Right lobe of liver (tissue), 6 donors: ENCODE measurements at regions not wholly inside any gene's neighbourhood (a gene's known extent, or its start where the extent isn't known, plus 50 kb on each side); places are given as distances from the start of the nearest gene placed in this dataset.
A peak's percentile ranks its signal among the peaks of the same experiment; 100 is the strongest.

Experiments
- ATAC-seq, 4 donors: fragments of 200-7000 bp; cut with Tn5 transposase; one replicate each; pipeline ENCODE4 v1.9.1; 2020; ENCODE audit warnings: mild to moderate bottlenecking in 4 of 4, moderate library complexity in 4 of 4
- DNase-seq, 3 donors: peaks; one replicate each; pipeline ENCODE4 v3.0.0-alpha.2; 2020
- H3K27ac ChIP-seq, 3 donors: fragments of 200-600 bp; one replicate each; pipeline ENCODE4 v1.8.0; 2022
- H3K27me3 ChIP-seq, 2 donors: fragments of 200-600 bp; one replicate each; pipeline ENCODE4 v1.8.0; 2022
- H3K36me3 ChIP-seq, 4 donors: fragments of 200-600 bp; sonication (generic) in 1 of 4; one replicate each; pipeline versions ENCODE4 v1.5.1 to v1.8.0; 2017 to 2022; ENCODE audit warnings: control low read depth in 1 of 4
- H3K4me1 ChIP-seq, 4 donors: fragments of 200-600 bp; sonication (generic) in 1 of 4; one replicate each; pipeline versions ENCODE4 v1.5.1 to v1.8.0; 2017 to 2022; ENCODE audit warnings: control low read depth in 1 of 4
- H3K4me3 ChIP-seq, 3 donors: fragments of 200-600 bp; one replicate each; pipeline ENCODE4 v1.8.0; 2022
- H3K9me3 ChIP-seq, 4 donors: fragments of 200-600 bp; sonication (generic) in 1 of 4; one replicate each; pipeline versions ENCODE4 v1.5.1 to v1.8.0; 2017 to 2022; ENCODE audit warnings: control low read depth in 1 of 4
- POLR2A ChIP-seq: fragments of 450-650 bp; IDR thresholded peaks from one replicate; pipeline ENCODE4 v1.6.1; 2017; ENCODE audit warnings: antibody characterized with exemption, mild to moderate bottlenecking
- WGBS: methylation state at CpG from one replicate; pipeline ENCODE4 v1.1.6; 2018; ENCODE audit warnings: low coverage, low lambda C conversion rate; ENCODE audit not compliant: insufficient coverage; ENCODE audit errors: missing lambda C conversion rate; 5-methylcytosine and 5-hydroxymethylcytosine counted together
- intact Hi-C, 2 donors: fragments of 100-400 bp; cut with DNase I; formaldehyde crosslinking; loops; one replicate each; pipeline versions ENCODE4 v1.11.2 to v1.14.1; 2022
- TF ChIP-seq, protein P1 (sequence below), 4 donors: fragments of 200-600 bp in 3 of 4; fragments of 450-650 bp in 1 of 4; IDR thresholded peaks; one replicate each; pipeline versions ENCODE4 v1.5.1 to v1.8.0; 2016 to 2022; ENCODE audit warnings: antibody characterized with exemption in 4 of 4, mild to moderate bottlenecking in 2 of 4
- donor health status: DM: no; HTN: yes; CAD: no.
- donor health status: DM: no; HTN: no; CAD: no.
- donor health status: DM: no; HTN: no; CAD: no.
- donor health status: DM: no; HTN: yes; CAD: no.
- donor health status: DM: no; HTN: yes; CAD: no.

DNA sequence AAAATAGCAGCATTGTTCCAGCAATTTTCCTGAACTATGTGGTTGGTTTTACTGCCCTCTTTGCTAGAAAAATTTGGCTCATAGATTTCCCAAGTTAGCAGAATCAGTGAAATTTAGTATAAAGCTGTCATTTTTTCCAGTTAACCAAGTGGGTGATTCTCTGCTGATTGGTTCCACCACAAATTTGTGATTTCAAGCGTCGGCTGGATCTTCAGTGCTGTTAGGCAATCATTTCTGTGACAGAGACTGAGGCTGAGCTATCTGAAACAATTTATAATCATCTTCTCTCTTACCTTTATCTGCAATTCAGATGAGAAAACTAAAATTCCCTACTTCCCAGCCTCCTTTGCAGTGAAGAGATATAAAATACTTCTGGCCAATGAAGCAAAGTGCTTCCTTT lies 68.6 kb upstream of the OTUD4 start:
- H3K9me3 ChIP-seq, result no peaks in the 10 kb centered on the region
- no peak overlapping the region for H3K27ac ChIP-seq
- no peaks in the 10 kb centered on the region for H3K27me3 ChIP-seq
- H3K4me3 ChIP-seq, result no peak overlapping the region
- H3K36me3 ChIP-seq, result no peaks in the 10 kb centered on the region
- no peak for DNase-seq
- 67% methylated on average over 2 of the region's 2 CpGs for WGBS
- no peak for ATAC-seq
- no peaks in the 10 kb centered on the region for H3K4me1 ChIP-seq
- TF ChIP-seq, protein P1, sequence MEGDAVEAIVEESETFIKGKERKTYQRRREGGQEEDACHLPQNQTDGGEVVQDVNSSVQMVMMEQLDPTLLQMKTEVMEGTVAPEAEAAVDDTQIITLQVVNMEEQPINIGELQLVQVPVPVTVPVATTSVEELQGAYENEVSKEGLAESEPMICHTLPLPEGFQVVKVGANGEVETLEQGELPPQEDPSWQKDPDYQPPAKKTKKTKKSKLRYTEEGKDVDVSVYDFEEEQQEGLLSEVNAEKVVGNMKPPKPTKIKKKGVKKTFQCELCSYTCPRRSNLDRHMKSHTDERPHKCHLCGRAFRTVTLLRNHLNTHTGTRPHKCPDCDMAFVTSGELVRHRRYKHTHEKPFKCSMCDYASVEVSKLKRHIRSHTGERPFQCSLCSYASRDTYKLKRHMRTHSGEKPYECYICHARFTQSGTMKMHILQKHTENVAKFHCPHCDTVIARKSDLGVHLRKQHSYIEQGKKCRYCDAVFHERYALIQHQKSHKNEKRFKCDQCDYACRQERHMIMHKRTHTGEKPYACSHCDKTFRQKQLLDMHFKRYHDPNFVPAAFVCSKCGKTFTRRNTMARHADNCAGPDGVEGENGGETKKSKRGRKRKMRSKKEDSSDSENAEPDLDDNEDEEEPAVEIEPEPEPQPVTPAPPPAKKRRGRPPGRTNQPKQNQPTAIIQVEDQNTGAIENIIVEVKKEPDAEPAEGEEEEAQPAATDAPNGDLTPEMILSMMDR (IDR thresholded peaks at IDR 0.05), result no peak
- no peak for TF ChIP-seq POLR2A
- intact Hi-C loops, result no loop called here

DNA sequence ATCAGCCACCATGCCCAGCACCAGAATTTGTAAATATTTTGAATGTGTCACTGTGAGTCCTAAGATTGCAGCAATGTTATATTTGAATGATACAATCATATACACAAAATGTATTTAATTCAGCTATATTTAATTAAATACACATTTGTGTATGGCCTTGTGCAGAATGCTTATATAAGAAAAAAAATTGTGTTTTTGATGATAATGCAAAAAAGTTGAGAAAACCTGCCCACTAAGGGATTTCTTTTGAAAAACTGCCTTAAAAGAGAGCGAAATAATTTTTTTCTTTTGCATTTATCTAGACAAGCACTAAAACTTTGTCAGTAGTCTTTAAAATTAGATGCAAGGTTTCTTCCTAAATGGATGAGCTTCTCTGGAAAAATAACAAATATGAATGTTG lies 68.1 kb upstream of the OTUD4 start:
- TF ChIP-seq POLR2A, result no peak
- TF ChIP-seq, protein P1 (IDR thresholded peaks at IDR 0.05), result no peak
- no peaks in the 10 kb centered on the region for H3K27me3 ChIP-seq
- ATAC-seq (no peak), DNase-seq (no peak)
- no peaks in the 10 kb centered on the region for H3K9me3 ChIP-seq
- intact Hi-C loops, result no loop called here
- H3K4me3 ChIP-seq, result no peak overlapping the region
- no peak overlapping the region for H3K27ac ChIP-seq
- 68% methylated on average over 1 of the region's 1 CpG for WGBS
- H3K4me1 ChIP-seq, result no peaks in the 10 kb centered on the region
- H3K36me3 ChIP-seq, result no peaks in the 10 kb centered on the region

DNA sequence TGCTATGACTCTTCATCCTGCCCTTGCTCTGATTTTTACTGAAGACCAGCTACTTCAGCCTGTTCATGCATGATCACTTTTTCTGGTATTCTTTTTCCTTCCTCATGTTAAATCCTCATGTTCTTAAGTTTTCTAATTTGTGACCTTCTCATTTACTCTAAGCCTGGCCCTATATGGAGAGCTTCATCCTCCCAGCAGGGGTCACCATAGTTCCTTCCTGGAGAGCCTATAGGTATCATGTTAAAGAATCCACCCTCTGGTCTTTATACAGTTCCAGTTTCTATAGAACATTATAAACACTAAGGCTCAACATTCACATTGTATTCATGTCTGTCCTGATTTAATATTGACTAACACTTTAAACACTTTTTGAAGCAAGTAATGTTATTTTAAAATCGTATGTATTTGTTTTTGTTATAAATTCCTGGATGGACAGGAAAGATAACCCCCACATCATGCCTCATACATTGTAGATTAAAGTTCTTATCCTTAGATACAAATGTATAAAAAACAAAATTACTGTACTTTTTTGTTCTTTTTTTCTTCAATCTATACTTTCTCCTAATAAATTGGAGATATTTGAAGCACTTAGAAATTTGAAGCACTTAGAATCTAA lies 53.8 kb upstream of the OTUD4 start:
- DNase-seq (peak in 2 of 3 donors; percentile 30 to 50), ATAC-seq (peak; percentile 83 to 92 (median 88))
- Histone ChIP-seq H3K27me3 (no peaks in the 10 kb centered on the region), H3K36me3 (no peaks in the 10 kb centered on the region), H3K9me3 (no peaks in the 10 kb centered on the region), H3K4me1 (no peaks in the 10 kb centered on the region), H3K27ac (no peak overlapping the region), H3K4me3 (no peak overlapping the region)
- intact Hi-C loops, result loop anchor here in 1 of 2 donors (10.0 kb wide), 1 partner anchor 381 kb away; the partner anchor contains the start of gene MMAA
- 29% methylated on average over 1 of the region's 1 CpG for WGBS
- TF ChIP-seq POLR2A, result no peak
- TF ChIP-seq, protein P1 (IDR thresholded peaks at IDR 0.05), result peak; percentile 76 to 86 (median 81)

DNA sequence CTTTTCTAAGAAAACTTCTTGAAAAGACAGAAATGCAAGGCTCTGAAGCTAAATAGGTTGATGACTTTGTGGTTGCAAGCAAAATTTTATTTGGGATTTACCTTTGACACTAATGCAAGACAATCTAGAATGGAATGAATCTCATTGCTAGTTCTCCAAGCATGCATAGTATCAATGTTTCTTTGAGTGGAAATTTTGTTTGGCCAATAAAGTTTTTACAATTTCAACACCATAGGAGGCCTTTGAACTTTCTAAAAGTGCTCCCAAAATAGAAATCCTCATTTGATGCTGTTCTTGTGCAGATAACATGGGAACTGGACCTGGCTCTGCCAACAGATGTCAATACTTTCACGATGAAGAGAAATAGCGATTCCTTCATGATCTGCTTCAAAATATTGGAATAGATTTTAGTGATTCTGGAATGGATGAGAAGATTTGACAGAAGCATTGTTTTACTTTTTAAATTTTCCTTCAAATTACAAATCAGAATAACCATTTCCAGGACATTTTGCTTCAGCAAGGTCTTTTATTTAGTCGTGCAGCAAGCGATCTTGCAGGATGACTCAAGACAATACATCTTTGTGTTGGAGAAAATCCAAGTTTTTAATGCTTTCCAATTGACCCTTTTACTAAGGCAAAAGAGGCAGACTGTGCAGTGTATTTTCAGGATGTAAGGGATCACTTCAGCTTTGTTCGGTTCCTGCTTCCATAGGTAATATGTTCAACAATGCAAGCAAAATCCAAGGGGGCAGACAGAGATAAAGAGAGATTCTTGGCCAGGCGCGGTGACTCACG lies 51.7 kb upstream of the OTUD4 start:
- DNase-seq, result no peak
- Histone ChIP-seq H3K4me3 (no peak overlapping the region), H3K27ac (no peak overlapping the region), H3K36me3 (no peaks in the 10 kb centered on the region), H3K27me3 (no peaks in the 10 kb centered on the region), H3K9me3 (no peaks in the 10 kb centered on the region), H3K4me1 (no peaks in the 10 kb centered on the region)
- 79% methylated on average over 8 of the region's 8 CpGs for WGBS
- no peak for ATAC-seq
- intact Hi-C loops, result loop anchor here in 1 of 2 donors (10.0 kb wide), 1 partner anchor 383 kb away; the partner anchor contains the start of gene MMAA
- TF ChIP-seq, protein P1 (IDR thresholded peaks at IDR 0.05), result no peak
- no peak for TF ChIP-seq POLR2A
